ENCODE measurements at regions not wholly inside any gene's neighbourhood (a gene's known extent, or its start where the extent isn't known, plus 50 kb on each side); places are given as distances from the start of the nearest gene placed in this dataset.
"Not testable (repeated sequence)": the region's sequence is repeated elsewhere in the genome, so short reads cannot be mapped to it uniquely, and the experiment has no call there.

DNA sequence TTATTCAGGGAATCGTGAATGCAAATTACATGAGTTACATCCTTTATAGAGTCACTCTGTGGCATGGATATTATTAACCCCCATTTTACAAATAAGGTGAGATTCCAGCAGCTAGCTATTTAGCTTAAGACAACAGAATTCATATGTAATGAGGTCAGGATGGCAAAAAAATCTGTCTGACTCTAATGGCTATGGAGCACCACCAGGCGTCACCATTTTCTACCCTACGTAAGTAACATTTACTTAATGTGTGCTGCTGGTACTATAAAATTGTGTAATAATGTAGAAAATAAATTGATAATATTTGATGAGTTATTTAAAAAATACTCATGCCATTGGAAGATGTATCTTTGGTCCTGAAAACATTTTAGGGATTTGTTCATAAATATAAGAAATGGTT is 2040.1 kb upstream of the LRRTM1 start:
- DNase-seq = no peak

DNA sequence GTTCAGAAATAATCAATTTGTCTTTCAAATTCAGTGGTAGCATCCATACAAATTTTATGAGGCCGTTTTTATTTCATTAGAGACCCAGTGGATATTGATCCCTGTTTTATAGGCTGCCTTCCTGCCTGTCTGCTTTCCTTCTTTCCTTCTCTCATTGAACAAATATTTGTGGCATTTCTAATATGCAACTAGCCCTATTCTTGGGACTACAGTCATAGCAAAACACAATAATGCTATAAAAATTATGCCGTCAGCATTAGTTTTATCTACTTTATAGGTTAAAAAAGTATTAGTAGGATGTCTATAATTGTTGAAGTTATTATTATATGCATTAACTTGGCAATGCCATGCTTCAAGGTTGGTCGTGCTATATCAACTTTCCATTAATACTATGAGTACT is 2037.8 kb upstream of the LRRTM1 start:
- DNase-seq = no peak

DNA sequence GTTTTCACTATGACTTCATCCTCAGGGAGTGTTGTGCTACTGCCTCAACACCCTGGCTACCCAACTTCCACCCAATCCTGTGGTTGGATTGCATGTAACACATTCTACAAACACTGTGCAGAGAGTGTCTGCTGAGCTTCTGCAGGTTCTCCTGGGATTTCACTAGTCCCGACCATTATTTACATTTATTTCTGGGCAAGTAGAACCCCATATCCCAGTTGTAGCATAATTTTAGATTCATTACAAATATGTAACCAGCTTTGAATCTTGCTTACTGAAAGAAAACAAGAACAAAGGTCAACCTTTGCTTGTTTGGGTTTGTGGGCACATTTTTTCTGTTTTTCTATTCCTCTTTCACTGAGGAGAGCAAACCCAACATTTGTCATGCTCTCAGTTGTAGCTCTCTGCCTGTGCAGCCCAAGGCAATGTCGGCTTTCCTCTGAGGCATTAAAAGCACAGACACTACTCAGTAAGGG is 2036.1 kb upstream of the LRRTM1 start:
- DNase-seq = no peak

DNA sequence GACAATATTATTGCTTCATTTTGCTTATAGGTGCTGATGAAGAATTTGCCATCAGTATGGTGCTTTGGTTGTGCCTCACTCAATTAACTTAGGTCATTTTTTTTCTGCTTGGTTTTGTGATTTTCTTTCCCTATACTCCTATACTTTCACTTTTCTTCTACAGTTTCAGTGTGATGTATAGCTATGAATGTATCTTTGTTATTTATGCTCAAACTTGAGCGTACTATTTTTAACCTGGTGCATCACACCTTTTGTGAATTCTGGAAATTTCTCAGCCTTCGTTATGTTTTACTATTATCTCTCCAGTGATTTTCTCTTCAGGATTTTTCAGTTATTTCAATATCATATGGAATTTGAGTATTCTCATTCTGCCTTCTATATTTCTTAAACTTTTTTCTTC is 2035.3 kb upstream of the LRRTM1 start:
- DNase-seq = no peak

DNA sequence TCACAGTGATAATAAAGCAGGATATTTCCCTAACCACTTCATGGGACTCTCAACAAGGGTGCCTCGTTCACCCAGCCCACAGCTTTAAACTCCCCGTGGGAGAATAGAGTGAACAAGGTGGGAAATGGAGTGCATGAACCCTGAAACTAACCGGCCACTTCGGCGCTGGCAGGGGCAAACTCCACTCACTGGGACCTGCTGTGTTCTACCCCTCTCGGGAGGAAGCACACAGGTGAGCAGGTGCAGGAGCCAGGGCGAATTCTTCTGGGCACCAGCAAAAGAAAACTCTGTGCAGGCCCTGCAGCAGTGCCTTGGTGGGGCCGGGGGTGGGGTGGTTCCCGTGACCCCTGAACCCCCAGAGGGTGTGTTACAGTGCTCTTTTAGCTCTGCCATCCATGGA is 2029.1 kb upstream of the LRRTM1 start:
- no peak for DNase-seq

DNA sequence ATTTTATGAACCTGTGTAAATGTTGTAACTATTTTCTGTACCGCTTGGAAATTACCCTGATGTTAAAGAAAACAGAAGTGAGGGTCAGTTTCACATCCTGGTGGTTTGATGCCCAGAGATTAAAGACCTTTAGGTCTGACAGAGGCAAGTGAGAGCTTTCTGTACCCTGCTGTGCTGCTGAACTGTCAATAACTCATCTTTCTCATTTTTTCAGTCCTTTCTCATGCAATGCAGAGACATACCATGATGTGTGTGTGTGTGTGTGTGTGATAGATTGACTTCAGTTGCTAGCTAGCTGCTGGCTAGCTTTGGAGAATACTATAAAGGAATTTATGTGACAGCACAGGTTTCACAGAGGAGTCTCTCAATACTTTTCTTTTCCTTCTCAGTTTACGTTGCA is 2025.6 kb upstream of the LRRTM1 start:
- DNase-seq = no peak

DNA sequence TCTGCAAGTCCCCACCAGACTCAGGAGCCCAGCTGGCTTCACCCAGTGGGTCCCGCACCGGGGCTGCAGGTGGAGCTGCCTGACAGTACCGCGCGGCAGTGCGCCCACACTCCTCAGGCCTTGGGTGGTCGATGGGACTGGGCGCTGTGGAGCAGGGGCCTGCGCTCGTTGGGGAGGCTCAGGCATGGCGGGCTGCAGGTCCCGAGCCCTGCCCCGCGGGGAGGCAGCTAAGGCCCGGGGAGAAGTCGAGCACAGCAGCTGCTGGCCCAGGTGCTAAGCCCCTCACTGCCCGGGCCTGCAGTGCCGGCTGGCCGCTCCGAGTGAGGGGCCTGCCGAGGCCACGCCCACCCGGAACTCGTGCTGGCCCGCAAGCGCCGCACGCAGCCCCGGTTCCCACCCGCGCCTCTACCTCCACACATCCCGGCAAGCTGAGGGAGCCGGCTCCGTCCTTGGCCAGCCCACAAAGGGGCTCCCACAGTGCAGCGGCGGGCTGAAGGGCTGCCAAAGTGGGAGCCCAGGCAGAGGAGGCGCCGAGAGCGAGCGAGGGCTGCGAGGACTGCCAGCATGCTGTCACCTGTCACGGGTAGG is 2021.7 kb upstream of the LRRTM1 start:
- not testable (repeated sequence) for DNase-seq

DNA sequence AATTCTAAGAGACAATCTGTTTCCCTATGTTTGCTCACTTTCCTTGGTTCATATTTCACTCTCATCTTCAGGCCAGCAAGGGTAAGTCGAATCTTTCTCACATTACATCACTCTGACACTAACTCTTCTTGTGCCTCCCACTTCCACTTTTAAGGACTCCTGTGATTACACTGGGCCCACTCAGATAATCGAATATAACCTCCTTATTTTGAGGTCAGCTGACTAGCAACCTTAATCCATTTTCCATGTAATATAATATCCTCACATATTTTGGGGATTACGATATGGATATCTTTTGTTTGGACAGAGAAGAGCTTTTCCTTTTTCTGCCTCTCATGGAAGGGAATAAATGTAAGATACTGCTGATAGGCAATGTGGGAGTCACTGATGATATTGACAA is 2015.7 kb upstream of the LRRTM1 start:
- DNase-seq = peak; percentile 34

DNA sequence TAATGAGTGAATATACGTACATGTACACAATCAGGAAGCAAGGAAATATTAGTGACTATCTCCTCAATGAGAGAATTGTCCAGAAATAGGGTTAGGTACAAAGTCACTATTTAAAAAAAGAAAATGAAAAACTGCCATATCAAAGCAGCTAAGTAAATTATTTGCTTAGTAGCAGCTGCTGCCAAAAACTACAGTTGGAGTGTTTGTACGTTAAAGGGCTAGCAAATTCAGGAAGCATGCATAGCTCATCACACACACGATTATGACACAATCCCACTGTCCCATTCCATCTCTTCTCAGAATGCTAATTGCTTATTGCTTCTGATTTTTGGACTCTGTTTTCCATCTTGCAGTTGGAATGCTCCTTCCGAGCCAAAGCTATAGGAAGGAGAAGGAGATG is 2012.5 kb upstream of the LRRTM1 start:
- no peak for DNase-seq

DNA sequence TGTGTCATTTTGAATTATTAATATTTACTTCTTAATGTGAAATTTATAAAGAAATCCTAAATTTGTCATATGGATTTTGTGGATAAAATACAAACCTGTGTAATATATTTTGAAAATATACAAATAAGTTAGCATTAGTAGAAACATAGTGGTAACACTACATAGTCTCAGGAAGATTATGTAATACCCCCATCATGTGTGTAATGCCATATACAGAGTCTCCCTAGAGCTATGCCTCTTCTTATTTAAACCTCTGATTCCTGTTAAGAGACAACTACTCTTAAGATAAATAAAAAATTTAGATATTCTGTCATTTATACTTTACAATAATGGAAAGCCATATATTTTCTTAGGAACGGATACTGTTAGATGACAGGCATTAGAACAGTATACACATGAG is 2012.0 kb upstream of the LRRTM1 start:
- no peak for DNase-seq

DNA sequence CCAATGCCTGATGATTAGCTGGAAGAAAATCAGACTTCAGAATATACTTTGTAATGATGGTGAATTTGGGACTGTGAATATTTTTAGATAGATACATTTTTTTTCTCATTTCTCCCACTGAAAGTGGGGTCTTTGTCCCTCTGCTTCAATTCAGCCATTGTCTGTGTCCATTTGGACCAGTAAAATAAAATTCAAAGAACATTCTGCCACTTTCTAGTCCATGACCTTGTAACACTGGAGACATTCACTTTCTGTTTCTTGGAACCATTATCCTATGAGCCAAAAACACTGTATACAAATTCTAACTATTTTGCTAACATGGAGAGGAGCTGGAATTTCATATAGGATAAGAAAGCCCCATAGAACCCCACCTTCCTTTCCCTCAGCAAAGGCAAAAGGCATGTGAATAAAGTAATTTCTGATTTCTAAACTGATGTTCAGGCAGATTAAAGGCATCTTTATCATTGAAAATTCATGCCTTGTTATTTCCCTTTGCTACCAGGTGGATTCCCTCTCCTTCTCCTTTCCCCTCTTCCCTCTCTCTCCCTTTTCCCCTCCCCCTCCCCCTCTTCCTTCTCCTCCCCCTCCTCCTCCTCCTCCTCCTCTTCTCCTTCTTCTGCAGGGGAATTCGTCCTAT is 2010.4 kb upstream of the LRRTM1 start:
- DNase-seq = no peak

DNA sequence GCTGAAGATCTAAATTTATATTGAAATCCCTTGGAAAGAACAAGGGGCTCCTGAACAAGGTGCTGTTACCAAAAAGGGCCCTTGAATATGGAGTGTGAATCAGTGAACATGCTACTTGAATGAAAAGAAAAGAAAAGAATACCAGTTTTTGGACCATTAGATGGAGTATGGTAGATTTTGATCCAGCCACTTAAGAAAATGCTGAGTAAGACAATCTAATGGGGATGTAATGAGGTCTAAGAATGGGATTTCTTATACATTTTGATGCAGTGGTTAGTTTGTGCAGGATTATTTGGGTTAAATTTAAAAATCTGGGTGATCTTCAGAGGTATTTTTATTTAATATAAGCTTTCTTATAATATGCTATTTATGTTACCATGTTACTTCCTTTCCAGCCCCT is 2003.0 kb upstream of the LRRTM1 start:
- no peak for DNase-seq

DNA sequence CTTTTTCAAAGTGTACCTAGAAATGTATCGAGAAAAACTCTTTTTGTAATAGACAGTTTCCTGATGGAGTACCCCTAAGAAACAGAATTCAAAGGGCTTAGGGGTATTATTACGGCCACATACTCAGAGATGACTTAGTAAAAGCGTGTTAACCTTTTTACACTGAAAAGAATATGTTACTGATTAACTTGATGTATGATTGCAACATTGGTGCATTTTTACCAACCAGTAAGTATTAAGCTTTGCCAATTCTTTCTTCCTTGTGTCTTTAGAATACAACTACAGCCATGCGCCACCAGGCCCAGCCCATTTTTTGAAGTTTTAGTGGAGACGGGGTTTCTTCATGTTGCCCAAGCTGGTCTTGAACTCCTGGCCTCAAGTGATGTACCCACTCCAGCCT is 1997.0 kb upstream of the LRRTM1 start:
- no peak for DNase-seq

DNA sequence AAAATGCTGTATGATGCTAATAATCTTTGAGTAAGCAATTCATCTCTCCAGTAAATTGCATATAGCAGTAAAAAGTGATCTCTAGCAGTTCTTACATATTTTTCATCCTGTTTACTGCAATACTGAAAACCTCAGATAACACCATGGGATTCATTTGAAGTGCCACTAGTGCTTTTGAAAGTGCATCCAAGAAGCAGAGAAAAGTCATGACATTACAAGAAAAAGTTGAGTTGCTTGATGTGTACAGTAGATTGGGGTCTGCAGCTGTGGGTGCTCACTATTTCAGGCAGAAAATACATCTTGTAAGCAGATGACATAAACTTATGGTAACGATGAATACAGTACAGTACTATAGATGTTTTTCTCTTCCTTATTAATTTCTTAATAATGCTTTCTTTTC is 1984.9 kb upstream of the LRRTM1 start:
- no peak for DNase-seq

DNA sequence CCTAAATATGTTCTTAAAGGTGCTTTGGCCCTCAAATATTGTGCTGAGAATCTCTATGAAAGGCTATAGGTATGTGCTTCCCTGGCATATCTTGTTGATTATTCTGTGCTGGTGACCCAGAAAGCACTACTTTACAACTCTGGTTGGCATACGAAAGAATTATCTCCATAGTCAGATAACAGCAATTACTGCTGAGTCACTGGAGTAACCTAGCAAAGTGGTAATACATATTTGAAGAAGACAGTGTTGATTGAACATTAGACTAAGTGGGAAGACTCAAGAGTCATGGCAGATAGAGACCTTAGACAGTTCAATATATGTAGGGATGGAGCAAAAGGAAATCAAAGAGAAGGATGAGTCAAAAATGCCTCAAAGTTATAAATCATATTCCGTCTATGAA is 1978.5 kb upstream of the LRRTM1 start:
- no peak for DNase-seq

DNA sequence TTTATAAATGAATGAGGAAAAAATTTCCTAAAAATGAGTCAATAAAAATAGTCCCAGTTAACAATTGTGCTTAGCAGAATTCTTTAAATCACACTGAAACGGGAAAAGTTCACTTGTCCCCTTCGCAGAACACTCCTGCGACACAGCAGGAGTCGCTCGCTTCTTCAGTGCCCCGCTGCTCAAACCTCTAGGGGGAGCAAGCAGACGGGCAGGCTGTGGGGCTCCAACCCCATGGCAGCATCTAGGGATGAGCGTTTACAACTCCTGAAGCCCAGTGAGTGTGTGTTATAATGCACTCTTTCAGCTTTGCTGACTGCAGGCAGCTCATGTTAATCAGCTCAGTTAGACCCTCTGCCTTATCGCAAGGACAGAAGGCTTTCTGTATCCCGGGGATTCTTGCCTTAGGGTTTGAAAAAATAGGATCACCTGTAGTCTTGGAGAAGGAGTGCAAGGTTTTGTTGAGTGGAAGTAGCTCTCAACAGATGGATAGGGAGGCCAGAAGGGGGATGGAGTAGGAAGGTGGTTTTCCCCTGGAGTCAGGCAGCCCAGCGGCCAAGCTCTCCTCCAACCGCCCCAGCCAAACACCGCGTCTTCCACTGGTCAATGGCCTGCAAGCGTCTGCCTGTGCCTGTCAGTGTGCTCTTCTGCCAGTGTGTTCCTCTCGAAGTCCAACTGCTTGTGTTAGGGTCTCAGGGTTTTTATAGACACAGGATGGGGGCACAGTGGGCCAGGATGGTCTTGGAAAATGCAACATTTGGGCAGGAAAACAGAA is 1977.7 kb upstream of the LRRTM1 start:
- no peak for DNase-seq

DNA sequence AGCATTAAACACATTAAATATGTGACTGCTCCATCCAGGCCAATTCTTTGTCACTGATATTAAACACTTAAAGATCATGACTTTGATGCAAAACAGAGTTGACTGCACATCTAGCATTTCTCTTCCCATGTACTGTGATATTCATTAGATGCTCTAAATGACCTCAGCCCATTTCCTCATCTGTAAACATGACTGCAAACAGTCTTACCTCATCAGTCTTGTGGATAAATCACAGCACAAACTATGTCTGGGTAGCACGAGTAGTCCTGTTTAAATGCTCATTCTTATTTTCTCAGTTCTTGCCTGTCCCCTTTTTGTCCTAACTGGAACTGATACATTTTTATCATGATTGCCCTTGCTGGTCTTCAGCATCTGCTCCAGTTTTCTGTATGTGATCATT is 1974.8 kb upstream of the LRRTM1 start:
- no peak for DNase-seq

DNA sequence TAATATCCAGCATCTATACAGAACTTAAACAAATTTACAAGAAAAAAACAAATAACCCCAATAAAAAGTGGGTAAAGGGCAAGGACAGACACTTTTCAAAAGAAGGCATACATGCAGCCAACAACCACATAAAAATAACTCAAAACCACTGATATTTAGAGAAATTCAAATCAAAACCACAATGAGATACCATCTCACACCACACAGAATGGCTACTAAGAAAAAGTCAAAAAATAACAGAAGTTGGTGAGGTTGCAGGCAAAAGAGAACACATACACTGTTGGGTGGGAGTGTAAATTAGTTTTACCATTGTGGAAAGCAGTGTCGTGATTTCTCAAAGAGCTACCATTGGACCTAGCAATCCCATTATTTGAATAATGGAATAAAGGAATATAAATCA is 1973.9 kb upstream of the LRRTM1 start:
- DNase-seq = no peak

DNA sequence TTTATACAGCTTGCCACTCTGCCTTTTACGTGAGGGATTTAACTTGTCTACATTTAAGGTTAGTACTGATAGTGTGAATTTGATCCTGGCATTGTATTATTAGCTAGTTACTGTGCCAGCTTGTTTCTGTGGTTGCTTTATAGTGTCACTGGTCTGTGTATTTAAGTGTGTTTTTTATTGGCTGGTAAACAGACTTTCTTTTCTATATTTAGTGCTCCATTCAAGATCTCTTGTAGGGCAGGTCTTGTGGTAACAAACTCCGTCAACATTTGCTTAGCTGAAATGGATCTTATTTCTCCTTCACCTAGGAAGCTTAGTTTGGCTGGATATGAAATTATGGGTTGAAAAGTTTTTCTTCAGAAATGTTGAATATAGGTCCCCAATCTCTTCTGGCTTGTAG is 1971.0 kb upstream of the LRRTM1 start:
- no peak for DNase-seq

DNA sequence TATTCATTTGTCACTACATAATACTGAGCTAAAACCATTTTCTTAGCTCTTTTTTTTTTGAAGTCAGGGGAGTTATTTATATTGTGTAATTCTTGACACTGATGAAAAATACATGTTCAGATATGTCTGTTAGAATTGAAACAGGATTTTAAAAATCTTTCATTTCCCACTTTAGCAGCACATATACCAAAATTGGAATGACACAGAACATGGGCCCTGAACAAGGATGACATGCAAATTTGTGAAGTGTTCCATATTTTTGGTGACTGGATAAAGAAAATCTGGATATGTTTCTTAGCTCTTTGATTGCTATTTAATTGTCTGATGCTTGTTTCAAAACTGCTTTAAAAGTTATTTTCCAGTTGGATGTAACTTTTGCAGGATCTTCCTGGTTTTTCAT is 1963.9 kb upstream of the LRRTM1 start:
- DNase-seq = no peak

DNA sequence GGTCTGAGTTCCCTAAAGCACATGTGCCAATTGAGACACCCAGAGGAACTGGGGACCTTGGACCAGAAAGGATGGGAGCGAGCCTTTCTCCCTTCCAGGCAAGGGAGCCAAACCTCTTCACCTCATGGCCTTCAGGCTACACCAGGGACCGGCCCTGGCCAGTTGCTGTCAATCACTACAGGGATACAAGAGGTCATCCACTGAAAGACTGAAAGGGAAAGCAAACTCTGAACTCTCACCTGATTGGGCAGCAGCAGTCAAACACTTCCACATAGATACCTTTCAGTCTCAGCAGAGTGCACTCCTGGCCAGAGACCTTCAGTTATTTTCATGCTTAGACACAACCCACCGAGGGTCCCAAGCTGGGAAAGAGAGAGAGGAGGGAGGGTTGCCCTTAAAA is 1956.0 kb upstream of the LRRTM1 start:
- DNase-seq = no peak

DNA sequence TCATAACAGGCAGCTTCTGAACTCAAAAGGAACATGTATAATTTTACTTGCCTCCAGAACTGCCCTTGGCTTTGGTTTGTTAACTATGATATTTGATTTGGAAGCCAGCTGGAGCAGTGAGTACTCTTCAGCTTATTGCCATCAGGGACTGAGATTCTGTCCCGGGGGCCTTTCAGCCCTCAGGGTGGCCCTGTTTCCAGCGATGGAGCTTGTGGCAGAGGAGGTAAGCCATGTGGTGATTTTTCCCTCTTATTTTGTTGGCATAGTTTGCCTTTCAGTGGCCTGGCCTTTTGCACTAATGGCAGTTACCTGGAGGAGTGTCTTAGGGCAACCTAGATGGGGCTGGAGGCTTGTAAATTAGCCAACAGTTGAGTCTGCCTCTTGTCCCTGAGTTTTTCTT is 1955.0 kb upstream of the LRRTM1 start:
- DNase-seq = no peak

DNA sequence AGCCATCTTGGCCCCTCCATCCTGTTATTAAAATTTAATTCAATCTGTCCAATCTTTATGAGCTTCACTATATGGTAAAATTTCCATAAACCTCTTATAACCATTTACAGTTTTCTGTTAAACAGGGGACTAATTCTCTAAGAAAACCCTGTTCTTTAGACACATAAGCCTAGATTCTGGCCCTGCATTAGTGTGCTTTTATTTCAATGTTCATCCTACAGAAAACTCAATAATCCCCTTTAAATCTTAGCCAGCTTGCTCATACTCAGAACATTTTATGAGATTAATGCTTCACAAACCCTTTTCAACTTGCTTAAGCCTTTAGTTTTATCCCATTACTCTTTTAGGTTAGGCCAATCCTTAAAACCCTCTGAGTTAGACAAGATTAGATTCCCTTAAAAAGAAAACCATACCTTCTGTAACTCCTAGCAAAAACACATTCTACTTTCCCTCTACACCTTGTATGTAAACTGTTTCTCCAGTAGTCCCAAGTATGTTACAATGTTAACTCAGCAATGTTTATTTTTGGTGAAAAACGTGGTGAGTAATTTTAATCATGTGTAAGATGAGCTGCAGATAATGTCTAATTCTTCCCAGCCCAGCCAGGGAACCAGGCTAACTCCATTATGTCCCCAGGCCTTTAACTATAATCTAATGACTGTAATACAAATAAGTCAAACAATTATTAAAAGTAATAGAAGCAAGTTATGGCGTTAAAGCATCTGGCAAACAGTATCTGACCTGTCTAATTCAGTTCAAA is 1953.4 kb upstream of the LRRTM1 start:
- DNase-seq = peak; percentile 8
